Endothelial cell of umbilical vein (primary cell): ENCODE measurements at regions not wholly inside any gene's neighbourhood (a gene's known extent, or its start where the extent isn't known, plus 50 kb on each side); places are given as distances from the start of the nearest gene placed in this dataset.

Experiments
- CTCF ChIP-seq, 2 donors: IDR thresholded peaks; 1 replicate in 1 of 2; 2 replicates in 1 of 2; pipeline ENCODE4 v1.5.1; 2011; ENCODE audit warnings: low read length in 2 of 2, mild to moderate bottlenecking in 2 of 2, moderate library complexity in 2 of 2, control low read depth in 1 of 2, inconsistent platforms in 1 of 2, low read depth in 1 of 2; ENCODE audit not compliant: insufficient read depth in 1 of 2; ENCODE audit errors: extremely low read depth in 1 of 2
- EZH2 ChIP-seq: IDR thresholded peaks from 2 replicates; pipeline ENCODE4 v1.6.1; 2012; ENCODE audit warnings: borderline replicate concordance, low read depth, mild to moderate bottlenecking, moderate library complexity, low read length, inconsistent platforms; ENCODE audit not compliant: severe bottlenecking
- MYC ChIP-seq: IDR thresholded peaks from one replicate; pipeline ENCODE4 v1.6.1; 2011; ENCODE audit warnings: mild to moderate bottlenecking, low read depth, low read length
- POLR2A ChIP-seq: IDR thresholded peaks from 2 replicates; pipeline ENCODE4 v1.6.1; 2012; ENCODE audit warnings: low read depth, mild to moderate bottlenecking, control low read depth, low read length
- POLR2AphosphoS5 ChIP-seq: IDR thresholded peaks from 2 replicates; pipeline ENCODE4 v1.6.1; 2012; ENCODE audit warnings: low read depth, mild to moderate bottlenecking, control low read depth, low read length, moderate library complexity; ENCODE audit not compliant: insufficient read depth
- TF ChIP-seq, protein P1 (sequence below): IDR thresholded peaks from 2 replicates; pipeline ENCODE4 v1.6.1; 2011; ENCODE audit not compliant: insufficient read depth, insufficient read length

DNA sequence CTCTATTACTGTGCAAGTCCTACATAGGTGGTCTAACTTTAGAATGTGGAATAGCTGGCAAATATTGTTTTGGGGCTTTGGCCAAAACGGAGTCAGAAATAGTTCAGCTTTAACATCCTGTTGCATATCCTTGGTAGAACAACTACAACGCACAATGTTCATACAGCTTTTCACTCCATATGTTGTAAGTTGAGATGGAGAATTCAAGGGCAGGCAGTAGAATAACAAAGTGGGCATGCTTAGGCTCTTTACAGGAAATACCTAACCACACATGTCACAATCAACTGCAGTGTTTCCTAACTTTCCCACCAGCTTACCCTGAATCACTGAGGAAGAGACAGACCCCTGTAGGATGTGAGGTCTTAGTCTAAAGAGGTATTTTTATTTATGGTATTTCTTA lies 122.3 kb downstream of the PPP1R3A start:
- TF ChIP-seq CTCF (IDR thresholded peaks at IDR 0.05; ENCODE audit: extremely low read depth in 1 of 2, insufficient read depth in 1 of 2, low read depth in 1 of 2, low read length in 2 of 2) (no peak), POLR2AphosphoS5 (peak; percentile 81), MYC (no peak), EZH2 (no peak), POLR2A (peak; percentile 67)
- TF ChIP-seq, protein P1, sequence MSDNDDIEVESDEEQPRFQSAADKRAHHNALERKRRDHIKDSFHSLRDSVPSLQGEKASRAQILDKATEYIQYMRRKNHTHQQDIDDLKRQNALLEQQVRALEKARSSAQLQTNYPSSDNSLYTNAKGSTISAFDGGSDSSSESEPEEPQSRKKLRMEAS, result no peak
